ENCODE measurements at regions not wholly inside any gene's neighbourhood (a gene's known extent, or its start where the extent isn't known, plus 50 kb on each side); places are given as distances from the start of the nearest gene placed in this dataset.

DNA sequence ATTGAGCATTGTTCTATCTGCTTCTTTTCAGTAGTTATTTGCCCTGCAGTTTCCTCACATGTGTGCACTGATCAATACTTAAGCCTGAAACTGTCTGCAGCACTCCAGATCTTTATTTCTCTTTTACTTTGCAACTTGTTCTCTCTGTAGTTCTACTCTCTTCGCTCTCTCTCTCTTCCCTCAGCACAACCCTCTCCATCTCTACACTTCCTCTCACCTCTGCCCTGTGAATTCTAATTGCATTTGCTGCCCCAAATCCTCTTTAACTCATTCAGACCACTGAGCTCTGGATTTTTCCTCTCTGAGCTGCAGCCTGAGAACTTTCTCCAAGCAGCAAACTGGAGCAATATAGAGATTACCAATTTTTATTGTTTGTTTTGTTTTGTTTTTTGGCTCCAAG is 1035.5 kb downstream of the FSCB start:
- Histone ChIP-seq H3K9ac (ENCODE audit: low read length) (no peak overlapping the region), H3K27me3 (replicated peaks in 1 of 4; ENCODE audit: control extremely low read depth in 1 of 4, control insufficient read depth in 3 of 4, insufficient read depth in 4 of 4, low read length in 3 of 4) (no peaks in the 10 kb centered on the region), H3K4me2 (replicated peaks; ENCODE audit: low read depth, low read length, poor library complexity, severe bottlenecking) (no peak overlapping the region), H3K4me1 (ENCODE audit: control insufficient read depth in 2 of 2, insufficient read depth in 2 of 2, low read length in 2 of 2) (no peaks in the 10 kb centered on the region), H3K4me3 (ENCODE audit: control extremely low read depth in 1 of 5, extremely low read depth in 1 of 5, insufficient read depth in 1 of 5, low read depth in 2 of 5, low read length in 4 of 5) (no peak overlapping the region), H3K79me2 (ENCODE audit: control insufficient read depth, insufficient read depth, low read length) (no peaks in the 10 kb centered on the region), H3K9me3 (ENCODE audit: control extremely low read depth in 1 of 3, control insufficient read depth in 2 of 3, insufficient read depth in 1 of 3, low read length in 2 of 3) (no peaks in the 10 kb centered on the region), H4K20me1 (ENCODE audit: control insufficient read depth, insufficient read depth, low read length, poor library complexity, severe bottlenecking) (no peaks in the 10 kb centered on the region), H3K36me3 (replicated peaks in 1 of 2; ENCODE audit: control extremely low read depth in 1 of 2, control insufficient read depth in 1 of 2, extremely low read depth in 1 of 2, insufficient read depth in 2 of 2, low read length in 1 of 2) (no peaks in the 10 kb centered on the region), H3K27ac (ENCODE audit: low read length in 2 of 2) (no peak overlapping the region), H2AFZ (ENCODE audit: insufficient read depth, low read depth, low read length, poor library complexity, severe bottlenecking) (no peak overlapping the region)
- DNase-seq (no peak), ATAC-seq (ENCODE audit: low read depth) (no peak)
- Mint-ChIP-seq H3K27ac (no peak overlapping the region), H3K27me3 (no peaks in the 10 kb centered on the region), H3K4me3 (no peak overlapping the region), H3K9me3 (ENCODE audit: insufficient read depth) (no peaks in the 10 kb centered on the region), H3K4me1 (no peaks in the 10 kb centered on the region)
- 100% methylated on average over 1 of the region's 1 CpG for whole genome bisulfite sequencing (ENCODE audit: insufficient coverage)
- no peak for TF ChIP-seq EZH2 (IDR thresholded peaks at IDR 0.05; ENCODE audit: borderline replicate concordance, insufficient read depth, low read depth, low read length, poor library complexity, severe bottlenecking)
- ChIA-PET CTCF (no interaction called here), POLR2A (no interaction called here)
- intact Hi-C loops (cut with micrococcal nuclease): no loop called here

DNA sequence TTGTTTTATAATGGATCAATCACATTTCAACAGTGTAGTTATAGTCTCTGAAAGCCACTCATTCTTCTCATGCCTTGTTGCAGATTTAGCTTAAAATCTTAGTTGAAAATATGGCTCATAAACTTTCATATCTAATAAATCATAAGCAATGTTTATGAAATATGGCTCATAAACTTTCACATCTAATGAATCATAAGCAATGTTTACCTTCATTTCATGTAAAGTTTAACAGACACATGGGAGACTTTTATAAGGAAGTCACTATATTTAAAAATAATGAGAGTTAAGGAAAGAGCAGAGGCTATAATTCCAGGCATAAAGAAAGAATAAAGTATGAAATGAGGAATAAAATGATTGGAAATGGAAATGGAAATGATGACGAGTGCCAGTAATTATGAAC is 1042.1 kb downstream of the FSCB start:
- Histone ChIP-seq H3K27ac (ENCODE audit: low read length in 2 of 2) (no peak overlapping the region), H3K9me3 (ENCODE audit: control extremely low read depth in 1 of 3, control insufficient read depth in 2 of 3, insufficient read depth in 1 of 3, low read length in 2 of 3) (no peaks in the 10 kb centered on the region), H3K9ac (ENCODE audit: low read length) (no peak overlapping the region), H3K79me2 (ENCODE audit: control insufficient read depth, insufficient read depth, low read length) (no peaks in the 10 kb centered on the region), H4K20me1 (ENCODE audit: control insufficient read depth, insufficient read depth, low read length, poor library complexity, severe bottlenecking) (no peaks in the 10 kb centered on the region), H3K4me1 (ENCODE audit: control insufficient read depth in 2 of 2, insufficient read depth in 2 of 2, low read length in 2 of 2) (no peaks in the 10 kb centered on the region), H2AFZ (ENCODE audit: insufficient read depth, low read depth, low read length, poor library complexity, severe bottlenecking) (no peak overlapping the region), H3K27me3 (replicated peaks in 1 of 4; ENCODE audit: control extremely low read depth in 1 of 4, control insufficient read depth in 3 of 4, insufficient read depth in 4 of 4, low read length in 3 of 4) (no peaks in the 10 kb centered on the region), H3K4me3 (ENCODE audit: control extremely low read depth in 1 of 5, extremely low read depth in 1 of 5, insufficient read depth in 1 of 5, low read depth in 2 of 5, low read length in 4 of 5) (no peak overlapping the region), H3K4me2 (replicated peaks; ENCODE audit: low read depth, low read length, poor library complexity, severe bottlenecking) (no peak overlapping the region), H3K36me3 (replicated peaks in 1 of 2; ENCODE audit: control extremely low read depth in 1 of 2, control insufficient read depth in 1 of 2, extremely low read depth in 1 of 2, insufficient read depth in 2 of 2, low read length in 1 of 2) (no peaks in the 10 kb centered on the region)
- H3K9me3 Mint-ChIP-seq (ENCODE audit: insufficient read depth): peaks cover under 1% of the 10 kb centered on the region
- CTCF ChIA-PET: no interaction called here
- POLR2A ChIA-PET: no interaction called here
- TF ChIP-seq, protein P1, sequence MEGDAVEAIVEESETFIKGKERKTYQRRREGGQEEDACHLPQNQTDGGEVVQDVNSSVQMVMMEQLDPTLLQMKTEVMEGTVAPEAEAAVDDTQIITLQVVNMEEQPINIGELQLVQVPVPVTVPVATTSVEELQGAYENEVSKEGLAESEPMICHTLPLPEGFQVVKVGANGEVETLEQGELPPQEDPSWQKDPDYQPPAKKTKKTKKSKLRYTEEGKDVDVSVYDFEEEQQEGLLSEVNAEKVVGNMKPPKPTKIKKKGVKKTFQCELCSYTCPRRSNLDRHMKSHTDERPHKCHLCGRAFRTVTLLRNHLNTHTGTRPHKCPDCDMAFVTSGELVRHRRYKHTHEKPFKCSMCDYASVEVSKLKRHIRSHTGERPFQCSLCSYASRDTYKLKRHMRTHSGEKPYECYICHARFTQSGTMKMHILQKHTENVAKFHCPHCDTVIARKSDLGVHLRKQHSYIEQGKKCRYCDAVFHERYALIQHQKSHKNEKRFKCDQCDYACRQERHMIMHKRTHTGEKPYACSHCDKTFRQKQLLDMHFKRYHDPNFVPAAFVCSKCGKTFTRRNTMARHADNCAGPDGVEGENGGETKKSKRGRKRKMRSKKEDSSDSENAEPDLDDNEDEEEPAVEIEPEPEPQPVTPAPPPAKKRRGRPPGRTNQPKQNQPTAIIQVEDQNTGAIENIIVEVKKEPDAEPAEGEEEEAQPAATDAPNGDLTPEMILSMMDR (IDR thresholded peaks at IDR 0.05): no peak
- no peak for TF ChIP-seq EZH2 (IDR thresholded peaks at IDR 0.05; ENCODE audit: borderline replicate concordance, insufficient read depth, low read depth, low read length, poor library complexity, severe bottlenecking)
- H3K27ac Mint-ChIP-seq: no peak overlapping the region
- ATAC-seq (ENCODE audit: low read depth): no peak
- no peaks in the 10 kb centered on the region for H3K4me1 Mint-ChIP-seq
- H3K4me3 Mint-ChIP-seq: no peak overlapping the region
- intact Hi-C loops (cut with micrococcal nuclease): no loop called here
- no peak for DNase-seq
- 100% methylated on average over 1 of the region's 1 CpG for WGBS (ENCODE audit: insufficient coverage)
- H3K27me3 Mint-ChIP-seq: no peaks in the 10 kb centered on the region

All from B cell (primary cell).